ENCODE measurements at regions not wholly inside any gene's neighbourhood (a gene's known extent, or its start where the extent isn't known, plus 50 kb on each side); places are given as distances from the start of the nearest gene placed in this dataset.
"Not testable (repeated sequence)": the region's sequence is repeated elsewhere in the genome, so short reads cannot be mapped to it uniquely, and the experiment has no call there.

- not testable (repeated sequence) for DNase-seq
These were observed 133.1 kb downstream of the TSEN15 start for GRCh38 chr1:184184614-184185013.

- no peak for DNase-seq
These were observed 133.8 kb downstream of the TSEN15 start for GRCh38 chr1:184185347-184185746.

DNA sequence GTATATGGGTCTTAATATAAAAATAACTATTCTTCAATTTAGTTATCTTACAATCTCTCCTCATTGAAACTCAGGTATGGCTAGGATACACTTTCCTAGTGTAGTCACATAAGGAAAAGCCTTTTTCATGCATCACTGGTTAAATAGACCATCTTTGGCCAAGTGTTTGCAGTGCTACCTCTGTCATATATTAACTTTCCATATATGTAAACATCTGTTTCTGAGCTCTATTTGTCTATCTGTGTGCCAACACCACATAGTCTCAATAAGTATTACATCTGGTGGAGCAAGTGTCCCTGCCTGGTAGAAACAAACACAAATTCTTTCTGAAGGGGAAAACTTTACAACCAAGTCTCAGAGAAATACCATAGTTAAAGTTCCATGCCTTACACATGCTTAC is 134.6 kb downstream of the TSEN15 start:
- no peak for DNase-seq

DNA sequence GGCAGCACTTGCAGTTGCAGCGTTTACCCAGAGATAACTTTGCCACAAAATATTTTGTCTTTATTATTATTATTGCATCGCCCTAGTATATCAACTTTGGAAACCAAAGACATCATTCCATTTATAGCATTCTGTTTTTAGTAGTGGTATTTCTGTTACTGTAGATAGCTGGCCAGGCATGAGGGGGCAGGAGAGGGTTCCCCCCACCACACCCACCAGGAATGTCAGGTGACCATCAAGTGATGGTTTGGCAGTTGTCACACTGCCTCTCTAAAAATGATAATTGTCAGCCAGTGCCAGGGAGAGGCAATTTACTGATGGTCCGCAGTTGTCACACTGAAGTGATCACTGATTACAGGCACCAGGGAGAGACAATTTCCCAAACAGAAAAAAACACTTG is 135.6 kb downstream of the TSEN15 start:
- no peak for DNase-seq

DNA sequence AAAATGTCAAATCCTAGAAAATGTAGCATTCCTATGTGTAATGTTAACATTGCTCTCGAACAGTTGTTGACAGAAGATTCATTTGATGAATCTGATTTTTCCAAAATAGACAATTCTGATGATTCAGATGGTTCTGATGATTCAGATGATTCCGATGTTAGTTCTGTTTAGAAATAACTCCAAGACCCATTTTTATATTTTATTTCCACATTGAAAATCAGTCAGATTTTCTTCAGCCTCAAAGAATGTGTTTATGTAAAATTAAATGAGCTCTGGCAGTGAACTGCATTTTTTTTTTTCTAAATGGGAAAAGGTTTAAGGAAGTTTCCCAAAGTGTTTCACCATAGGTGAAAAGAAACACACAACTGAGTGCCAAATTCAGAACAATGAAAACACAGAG is 136.5 kb downstream of the TSEN15 start:
- no peak for DNase-seq

DNA sequence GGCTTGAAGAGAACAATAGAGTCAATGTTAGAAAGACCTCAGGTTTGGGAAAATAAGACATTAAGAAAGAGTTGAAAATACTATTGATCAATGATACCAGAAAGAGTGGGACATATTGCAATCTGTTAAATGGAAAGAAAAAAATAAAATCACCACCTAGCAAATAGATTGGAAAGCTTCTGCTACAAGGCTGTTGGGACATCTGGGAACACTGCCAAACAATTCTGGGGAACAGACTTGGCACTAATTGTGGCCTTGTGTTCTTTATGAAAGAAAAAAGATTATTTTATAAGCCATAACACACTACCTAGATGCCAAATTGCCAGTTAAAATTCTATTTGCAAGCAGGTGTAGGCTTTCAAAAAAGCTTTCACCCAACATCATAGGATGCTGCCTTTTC is 137.8 kb downstream of the TSEN15 start:
- DNase-seq, result no peak

DNA sequence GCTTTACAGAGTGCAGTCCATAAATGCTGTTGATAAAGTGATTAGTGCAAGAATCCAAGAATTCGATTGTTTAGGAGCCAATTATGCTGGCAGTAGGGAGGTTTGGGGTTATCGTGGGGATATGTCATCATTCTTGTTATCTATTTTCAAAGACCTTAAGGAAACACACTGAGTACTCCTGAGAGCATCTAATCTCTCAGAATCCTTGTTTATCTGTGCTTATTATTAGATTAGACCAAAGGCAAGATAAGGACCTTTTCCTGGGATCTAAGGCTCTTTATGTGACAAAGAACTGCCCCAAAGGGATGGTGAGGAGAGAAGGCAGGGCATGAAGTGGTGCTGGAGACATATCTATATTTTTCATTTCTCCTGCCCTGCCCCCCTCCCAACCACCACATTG is 139.1 kb downstream of the TSEN15 start:
- DNase-seq, result no peak

DNA sequence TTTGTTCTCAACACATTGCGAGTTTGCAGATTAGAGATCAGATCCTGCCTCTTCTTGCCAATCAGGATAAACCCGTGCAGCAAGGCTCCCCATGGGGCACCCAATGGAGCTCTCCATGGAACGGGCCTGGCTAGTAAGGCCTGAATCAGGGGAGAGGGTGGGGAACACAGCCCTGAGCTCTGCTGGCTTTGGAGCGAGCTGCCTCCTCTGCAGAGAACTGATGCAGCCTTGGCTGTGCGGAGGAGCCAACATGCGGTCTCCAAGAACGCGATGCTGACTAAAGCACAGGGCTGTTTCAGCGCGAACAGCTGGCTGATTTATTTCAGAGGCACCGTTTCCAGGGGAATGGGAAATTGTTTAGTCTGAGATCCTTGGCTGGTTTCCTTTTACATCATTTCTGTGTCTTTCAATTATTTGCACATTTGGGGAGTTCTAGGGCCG is 139.7 kb downstream of the TSEN15 start:
- DNase-seq, result no peak

DNA sequence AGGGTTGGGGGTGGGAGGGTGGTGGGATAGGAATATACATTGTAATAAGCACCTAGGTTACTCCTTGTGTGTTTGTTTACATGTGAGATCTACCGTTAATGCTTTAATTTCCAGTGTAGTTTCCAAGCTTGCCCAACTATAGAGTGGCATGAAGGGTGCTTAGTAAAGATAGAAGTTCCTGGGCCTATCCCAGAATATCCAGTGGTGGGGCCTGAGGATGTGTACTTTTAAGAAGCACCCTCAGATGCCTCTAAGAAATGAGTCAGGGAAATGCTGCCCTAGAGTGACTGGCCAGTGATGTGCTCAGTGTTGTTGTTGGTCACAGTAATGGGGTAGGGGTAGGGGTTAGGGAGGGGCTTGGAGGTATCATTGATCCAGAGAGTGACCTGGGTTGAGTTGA is 141.3 kb downstream of the TSEN15 start:
- DNase-seq, result no peak

DNA sequence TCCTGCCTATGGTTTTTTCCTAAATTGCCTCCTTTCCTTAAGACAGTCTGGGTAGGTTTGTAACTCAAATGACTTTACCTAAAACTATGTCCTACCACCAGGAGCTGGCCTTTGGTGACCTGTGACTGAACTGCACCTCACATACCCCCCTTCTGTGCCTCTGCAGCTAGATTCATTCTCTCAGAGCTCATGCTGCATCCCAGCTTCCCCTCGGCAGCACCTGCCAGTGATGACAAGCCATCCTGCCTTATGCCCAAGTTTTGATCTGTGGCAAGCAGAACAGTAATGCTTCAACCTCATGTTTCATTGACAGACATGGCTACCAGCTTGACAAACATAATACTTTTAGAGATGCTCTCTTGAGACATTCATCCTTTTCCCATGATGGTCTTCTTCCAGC is 141.9 kb downstream of the TSEN15 start:
- no peak for DNase-seq

GRCh38 chr1:184194236-184194635 is 142.7 kb downstream of the TSEN15 start:
- DNase-seq, result no peak

GRCh38 chr1:184195722-184196121 is 144.2 kb downstream of the TSEN15 start:
- not testable (repeated sequence) for DNase-seq

DNA sequence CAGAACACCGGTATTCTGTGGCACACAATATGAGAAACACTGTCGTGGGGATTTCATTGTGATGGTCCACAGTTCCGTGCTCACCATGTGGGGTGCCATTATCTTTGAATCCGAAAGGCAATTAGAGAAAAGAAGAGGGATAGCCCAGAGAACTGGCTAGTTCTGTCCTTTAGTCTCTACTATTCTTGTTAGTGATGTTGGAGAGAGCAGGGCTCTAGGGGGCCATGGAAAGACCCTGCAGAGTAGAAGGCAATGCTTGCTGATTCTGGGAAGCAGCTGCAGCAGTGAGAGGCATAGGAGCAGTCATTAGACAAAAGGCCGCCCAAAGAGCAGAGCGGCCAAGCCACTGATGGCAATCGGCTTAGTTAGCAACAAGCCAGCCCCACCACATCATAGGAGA is 146.3 kb downstream of the TSEN15 start:
- no peak for DNase-seq

DNA sequence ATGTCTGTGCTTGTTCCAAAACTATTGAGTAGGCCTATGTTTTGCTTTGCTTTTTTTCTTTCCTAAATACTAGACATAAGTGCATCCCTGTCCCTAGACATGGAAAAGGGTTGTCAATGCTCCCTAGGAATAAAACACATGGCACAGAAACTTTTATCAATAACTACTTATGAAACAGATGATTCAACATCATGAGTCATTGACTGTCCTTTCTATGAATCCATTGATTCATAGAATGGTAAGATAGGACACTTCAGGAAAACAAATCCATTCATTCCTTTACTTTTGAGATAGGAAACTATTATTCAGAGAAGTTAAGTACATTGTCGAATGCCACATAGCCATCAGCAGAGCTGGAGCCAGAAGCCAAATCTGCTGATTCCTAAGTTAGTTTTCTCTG is 147.5 kb downstream of the TSEN15 start:
- no peak for DNase-seq

DNA sequence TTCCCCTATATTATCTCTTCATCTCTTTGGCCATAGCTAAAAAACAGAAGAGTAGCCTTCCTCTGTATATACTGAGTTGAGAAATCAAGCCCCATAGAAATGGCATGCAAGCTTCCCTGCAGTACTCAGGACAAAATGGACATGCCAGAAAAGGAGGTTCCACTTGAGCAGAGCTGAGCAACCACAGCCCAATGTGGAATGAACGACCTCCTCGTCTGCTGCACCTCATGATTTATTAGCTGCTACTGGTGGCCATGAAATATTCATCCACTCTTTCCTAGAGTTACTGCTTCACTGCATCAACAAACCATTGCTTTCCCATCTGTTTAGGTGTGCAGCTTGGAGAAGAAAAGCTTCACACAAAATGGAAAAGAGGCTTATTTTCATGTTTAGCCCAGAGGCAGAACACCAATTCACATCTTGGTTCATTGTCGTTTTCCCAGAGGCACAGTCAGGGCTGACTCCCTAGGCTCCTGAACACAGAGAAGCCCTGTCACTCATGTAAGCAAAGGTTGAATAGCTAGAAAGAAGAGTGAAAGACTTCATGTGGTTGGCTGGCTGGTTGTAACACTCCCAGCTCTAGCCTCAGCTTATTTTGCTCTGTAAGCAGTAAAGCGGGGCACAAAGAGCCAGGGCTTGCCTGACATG is 148.0 kb downstream of the TSEN15 start:
- DNase-seq, result no peak

GRCh38 chr1:184208622-184209021 is 157.1 kb downstream of the TSEN15 start:
- no peak for DNase-seq

DNA sequence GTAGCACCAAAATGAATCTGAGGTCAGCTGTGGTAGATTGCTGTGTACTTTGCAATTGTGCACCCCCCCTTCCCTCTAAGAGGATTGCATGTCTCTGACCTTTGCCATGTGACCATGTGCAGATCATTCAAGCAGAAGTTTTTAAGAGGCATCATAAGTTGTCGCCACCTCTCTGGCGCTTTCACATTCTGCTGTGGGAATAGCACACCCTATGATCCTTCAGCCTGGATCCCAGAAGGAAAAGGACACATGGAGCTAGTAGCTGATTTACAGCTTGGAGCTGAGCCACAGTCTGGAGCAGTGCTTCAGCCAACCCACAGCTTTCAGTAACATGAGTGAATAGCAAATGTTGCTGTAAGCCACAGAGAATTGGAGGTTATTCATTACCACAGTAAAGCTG is 158.5 kb downstream of the TSEN15 start:
- no peak for DNase-seq

GRCh38 chr1:184210862-184211261 is 159.3 kb downstream of the TSEN15 start:
- no peak for DNase-seq

GRCh38 chr1:184212649-184213314 is 161.3 kb downstream of the TSEN15 start:
- no peak for DNase-seq

DNA sequence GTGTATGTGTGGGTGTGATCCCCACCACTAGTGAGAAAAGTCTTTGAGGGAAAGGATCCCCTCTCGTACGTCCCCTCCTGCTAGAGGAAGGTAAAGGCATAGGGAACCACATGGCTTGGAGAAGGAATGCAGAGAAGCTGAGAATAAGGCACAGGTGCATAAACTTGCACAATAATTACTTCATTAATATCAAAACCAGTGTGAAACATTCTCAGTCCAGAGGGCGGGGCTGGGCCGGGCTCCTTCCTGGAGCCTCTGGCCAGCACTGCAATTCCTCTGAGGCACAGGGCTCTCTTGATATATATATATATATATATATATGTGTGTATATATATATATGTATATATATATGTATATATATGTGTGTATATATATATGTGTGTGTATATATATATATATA is 162.6 kb downstream of the TSEN15 start:
- DNase-seq, result no peak

- no peak for DNase-seq
These were observed 163.9 kb downstream of the TSEN15 start for GRCh38 chr1:184215274-184215925.

- DNase-seq, result no peak
These were observed 167.0 kb downstream of the TSEN15 start for GRCh38 chr1:184218458-184219075.

DNA sequence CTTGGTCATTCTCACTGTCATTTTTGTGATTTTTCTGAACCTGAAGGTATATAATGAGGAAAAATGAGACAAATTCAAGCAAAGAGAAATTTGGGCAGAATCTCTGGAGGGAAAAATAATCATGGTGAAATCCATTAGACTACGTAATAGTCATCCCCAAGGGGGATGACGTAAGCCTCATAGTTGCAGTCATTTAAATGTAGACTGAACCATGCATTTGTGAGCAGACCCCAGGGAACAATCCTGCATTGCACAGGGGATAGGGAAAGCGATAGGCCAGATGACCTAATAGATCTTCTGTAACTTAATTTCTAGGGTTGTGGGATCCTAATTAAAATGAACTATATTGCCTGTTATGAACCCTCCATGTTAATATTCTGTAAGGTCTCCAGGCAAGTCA is 167.4 kb upstream of the C1orf21 start:
- no peak for DNase-seq

- no peak for DNase-seq
These were observed 166.9 kb upstream of the C1orf21 start for GRCh38 chr1:184219883-184220282.
